Karpas-422 (cell line): ENCODE measurements at regions not wholly inside any gene's neighbourhood (a gene's known extent, or its start where the extent isn't known, plus 50 kb on each side); places are given as distances from the start of the nearest gene placed in this dataset.
A peak's percentile ranks its signal among the peaks of the same experiment; 100 is the strongest.
"Not testable (repeated sequence)": the region's sequence is repeated elsewhere in the genome, so short reads cannot be mapped to it uniquely, and the experiment has no call there.

Source experiments
- DNase-seq: peaks from one replicate; pipeline ENCODE4 v3.0.0-alpha.2; 2015
- H2AFZ ChIP-seq: fragments of 200-600 bp; sonication (generic); 2 replicates; pipeline ENCODE4 v1.6.1; 2014; ENCODE audit warnings: antibody characterized with exemption, low read length, mixed read lengths
- H3K27ac ChIP-seq: fragments of 200-600 bp; sonication (generic); 2 replicates; pipeline ENCODE4 v1.5.1; 2014; ENCODE audit warnings: mild to moderate bottlenecking, low read length, moderate library complexity
- H3K27me3 ChIP-seq: fragments of 200-600 bp; sonication (generic); 2 replicates; pipeline ENCODE4 v1.6.1; 2014; ENCODE audit warnings: low read length, mixed read lengths
- H3K36me3 ChIP-seq: fragments of 200-600 bp; sonication (generic); 2 replicates; pipeline ENCODE4 v1.6.1; 2014; ENCODE audit warnings: low read length, mixed read lengths; ENCODE audit not compliant: insufficient read depth
- H3K4me1 ChIP-seq: fragments of 200-600 bp; sonication (generic); 2 replicates; pipeline ENCODE4 v1.6.1; 2014; ENCODE audit warnings: mild to moderate bottlenecking, low read length, mixed read lengths
- H3K4me2 ChIP-seq: fragments of 200-600 bp; sonication (generic); 2 replicates; pipeline ENCODE4 v1.6.1; 2014; ENCODE audit warnings: low read length, low read depth, mild to moderate bottlenecking; ENCODE audit not compliant: poor library complexity, severe bottlenecking
- H3K4me3 ChIP-seq: fragments of 200-600 bp; sonication (generic); 2 replicates; pipeline ENCODE4 v1.5.1; 2014; ENCODE audit warnings: mild to moderate bottlenecking, antibody characterized with exemption, low read length, mixed read lengths
- H3K79me2 ChIP-seq: fragments of 200-600 bp; sonication (generic); 2 replicates; pipeline ENCODE4 v1.6.1; 2014; ENCODE audit warnings: mild to moderate bottlenecking, low read length, mixed read lengths
- H3K9ac ChIP-seq: fragments of 200-600 bp; sonication (generic); 2 replicates; pipeline ENCODE4 v1.6.0; 2014; ENCODE audit warnings: low read length
- H3K9me2 ChIP-seq: fragments of 200-600 bp; sonication (generic), shearing (Covaris generic); replicated peaks from 2 replicates; pipeline ENCODE4 v1.6.0; 2014; ENCODE audit warnings: mild to moderate bottlenecking, low read length, moderate library complexity; ENCODE audit not compliant: insufficient read depth
- H3K9me3 ChIP-seq: fragments of 300-700, 200-600 bp; sonication (generic); 2 replicates; pipeline ENCODE4 v1.6.1; 2014; ENCODE audit warnings: low read length, mixed read lengths
- H4K20me1 ChIP-seq: fragments of 200-600 bp; sonication (generic); 2 replicates; pipeline ENCODE4 v1.6.1; 2014; ENCODE audit warnings: mild to moderate bottlenecking, antibody characterized with exemption, low read length, low read depth; ENCODE audit not compliant: insufficient read depth

DNA sequence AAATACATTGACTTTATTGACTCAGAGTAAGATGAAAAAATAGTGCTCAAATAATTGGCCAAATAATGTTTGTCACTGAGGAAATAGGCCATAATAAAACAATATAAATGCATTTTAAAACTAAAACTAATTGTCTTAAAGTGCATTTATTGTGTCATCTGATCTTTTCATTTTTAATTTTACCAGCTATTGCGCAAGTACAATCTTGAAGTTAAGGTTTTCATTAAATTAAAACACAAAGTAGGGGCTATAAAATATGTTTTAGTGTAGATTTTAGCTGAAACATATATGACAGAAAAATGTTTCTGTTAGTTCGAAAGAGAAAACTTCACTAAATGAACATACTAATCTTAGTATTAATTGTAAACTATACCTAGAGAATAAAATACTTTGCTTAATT, 832.8 kb downstream of the FSCB start:
- Histone ChIP-seq H4K20me1 (no peaks in the 10 kb centered on the region), H3K4me2 (no peak overlapping the region), H3K4me1 (no peaks in the 10 kb centered on the region), H3K79me2 (no peaks in the 10 kb centered on the region), H3K9me3 (no peaks in the 10 kb centered on the region), H3K4me3 (no peak overlapping the region), H3K9me2 (no peaks in the 10 kb centered on the region), H3K27ac (no peak overlapping the region), H2AFZ (peak overlapping the region; percentile 39; the same call in 1 of the 2 replicates), H3K36me3 (no peaks in the 10 kb centered on the region), H3K9ac (no peak overlapping the region), H3K27me3 (no peaks in the 10 kb centered on the region)
- no peak for DNase-seq

DNA sequence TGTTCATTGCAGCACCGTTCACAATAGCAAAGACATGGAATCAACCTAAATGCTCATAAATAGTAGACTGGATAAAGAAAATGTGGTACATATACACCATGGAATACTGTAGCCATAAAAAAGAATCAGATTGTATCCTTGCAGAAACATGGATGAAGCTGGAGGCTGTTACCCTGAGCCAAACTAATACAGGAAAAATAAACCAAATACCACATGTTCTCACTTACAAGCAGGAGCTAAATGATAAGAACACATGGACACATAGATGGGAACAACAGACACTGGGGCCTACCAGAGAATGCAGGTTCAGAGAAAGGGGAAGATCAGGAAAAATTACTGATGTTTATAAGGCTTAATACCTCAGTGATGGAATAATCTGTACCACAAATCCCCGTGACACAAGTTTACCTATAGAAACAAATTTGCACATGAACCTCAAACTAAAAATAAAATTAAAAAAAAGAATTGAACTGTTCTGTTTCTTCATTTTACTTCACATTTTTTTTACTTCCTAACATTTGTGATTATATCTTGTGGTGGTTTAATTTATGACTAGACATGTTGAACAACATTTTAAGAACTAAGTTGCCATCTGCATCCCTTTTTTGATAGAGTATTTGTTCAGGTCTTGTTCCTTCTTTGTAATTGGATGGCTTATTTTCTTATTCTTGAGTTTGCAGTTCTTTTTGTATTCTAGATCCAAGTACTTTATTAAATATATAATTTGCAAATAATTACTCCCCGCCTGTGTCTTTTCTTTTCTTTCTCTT, 835.2 kb downstream of the FSCB start:
- Histone ChIP-seq H3K4me2 (no peak overlapping the region), H3K79me2 (no peaks in the 10 kb centered on the region), H3K4me1 (no peaks in the 10 kb centered on the region), H3K9me2 (no peaks in the 10 kb centered on the region), H2AFZ (peak overlapping the region; percentile 32), H4K20me1 (no peaks in the 10 kb centered on the region), H3K4me3 (no peak overlapping the region), H3K36me3 (no peaks in the 10 kb centered on the region), H3K27me3 (no peaks in the 10 kb centered on the region), H3K27ac (no peak overlapping the region), H3K9ac (no peak overlapping the region), H3K9me3 (no peaks in the 10 kb centered on the region)
- no peak for DNase-seq

DNA sequence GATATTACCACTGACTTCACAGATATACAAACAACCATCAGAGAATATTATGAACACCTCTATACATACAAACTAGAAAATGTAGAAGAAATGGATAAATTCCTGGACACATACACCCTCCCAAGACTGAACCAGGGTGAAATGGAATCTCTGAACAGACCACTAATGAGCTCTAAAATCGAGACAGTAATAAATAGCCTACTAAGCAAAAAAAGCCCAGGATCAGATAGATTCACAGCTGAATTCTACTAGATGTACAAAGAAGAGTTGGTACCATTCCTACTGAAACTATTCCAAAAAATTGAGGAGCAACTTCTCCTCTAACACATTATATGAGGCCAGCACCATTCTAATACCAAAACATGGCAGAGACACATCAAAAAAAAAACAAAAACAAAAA, 837.7 kb downstream of the FSCB start:
- no peaks in the 10 kb centered on the region for H3K79me2 ChIP-seq
- no peak overlapping the region for H3K27ac ChIP-seq
- H2AFZ ChIP-seq: no peak overlapping the region
- H3K4me1 ChIP-seq: no peaks in the 10 kb centered on the region
- no peak overlapping the region for H3K9ac ChIP-seq
- H3K4me2 ChIP-seq: no peak overlapping the region
- no peaks in the 10 kb centered on the region for H4K20me1 ChIP-seq
- no peak for DNase-seq
- no peak overlapping the region for H3K4me3 ChIP-seq
- H3K9me3 ChIP-seq: no peaks in the 10 kb centered on the region
- H3K36me3 ChIP-seq: no peaks in the 10 kb centered on the region
- no peaks in the 10 kb centered on the region for H3K9me2 ChIP-seq
- H3K27me3 ChIP-seq: no peaks in the 10 kb centered on the region

DNA sequence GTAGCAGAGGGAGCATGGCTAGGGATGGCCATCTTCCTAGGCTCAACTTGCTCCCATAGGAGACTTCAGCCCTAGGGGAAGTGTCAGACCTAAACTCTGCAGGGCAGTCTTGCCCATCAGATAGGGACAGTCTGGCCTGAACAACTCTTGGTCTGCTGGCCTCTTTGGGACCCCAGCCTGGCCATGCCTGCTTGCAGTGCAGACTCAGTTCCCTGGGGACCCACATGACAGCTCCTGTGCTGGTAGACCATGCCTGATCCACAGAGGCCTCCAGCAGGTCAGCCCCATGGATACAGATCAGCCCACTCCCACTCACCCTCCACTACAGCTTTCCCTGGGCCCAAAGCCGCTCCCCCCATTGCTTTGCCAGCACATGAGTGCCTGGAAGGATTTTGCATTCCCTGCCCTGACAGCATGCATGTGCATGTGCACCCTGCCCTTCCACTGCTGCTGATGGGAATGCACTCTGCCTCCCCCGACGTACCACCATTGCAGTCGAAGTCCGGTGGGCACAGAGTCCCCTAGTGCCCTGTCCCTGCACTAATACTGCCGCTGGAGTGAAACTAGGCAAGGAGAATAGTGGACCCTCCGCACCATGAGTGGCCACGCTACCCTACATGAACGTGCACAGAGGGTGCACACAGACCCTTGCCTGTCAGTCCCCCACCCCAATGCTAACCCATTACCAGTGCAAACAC, 841.4 kb downstream of the FSCB start:
- Histone ChIP-seq H3K4me1 (no peaks in the 10 kb centered on the region), H3K27ac (no peak overlapping the region), H2AFZ (peak overlapping the region; percentile 81), H3K9ac (no peak overlapping the region), H3K79me2 (no peaks in the 10 kb centered on the region), H3K4me3 (no peak overlapping the region), H3K4me2 (no peak overlapping the region), H3K27me3 (no peaks in the 10 kb centered on the region), H3K9me2 (no peaks in the 10 kb centered on the region), H3K9me3 (no peaks in the 10 kb centered on the region), H3K36me3 (no peaks in the 10 kb centered on the region), H4K20me1 (no peaks in the 10 kb centered on the region)
- no peak for DNase-seq

DNA sequence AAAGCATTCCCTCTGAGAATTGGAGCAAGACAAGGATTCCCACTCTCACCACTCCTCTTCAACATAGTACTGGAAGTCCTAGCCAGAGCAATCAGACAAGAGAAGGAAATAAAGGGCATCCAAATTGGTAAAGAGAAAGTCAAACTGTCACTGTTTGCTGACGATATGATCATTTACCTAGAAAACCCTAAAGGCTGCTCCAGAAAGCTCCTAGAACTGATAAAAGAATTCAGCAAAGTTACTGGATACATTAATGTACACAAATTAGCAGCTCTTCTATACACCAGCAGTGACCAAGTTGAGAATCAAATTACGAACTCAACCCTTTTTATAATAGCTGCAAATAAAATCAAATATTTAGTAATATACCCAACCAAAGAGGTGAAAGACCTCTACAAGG, 851.9 kb downstream of the FSCB start:
- H3K4me1 ChIP-seq, H3K9me2 ChIP-seq, H3K9me3 ChIP-seq, H3K27me3 ChIP-seq, DNase-seq, H3K4me3 ChIP-seq, H3K36me3 ChIP-seq, H3K4me2 ChIP-seq, H3K9ac ChIP-seq, H3K79me2 ChIP-seq, H4K20me1 ChIP-seq, H3K27ac ChIP-seq: not testable (repeated sequence)
- H2AFZ ChIP-seq: 0 out of 2 replicates have a peak overlapping the region, but pooled peaks have one; percentile 7

DNA sequence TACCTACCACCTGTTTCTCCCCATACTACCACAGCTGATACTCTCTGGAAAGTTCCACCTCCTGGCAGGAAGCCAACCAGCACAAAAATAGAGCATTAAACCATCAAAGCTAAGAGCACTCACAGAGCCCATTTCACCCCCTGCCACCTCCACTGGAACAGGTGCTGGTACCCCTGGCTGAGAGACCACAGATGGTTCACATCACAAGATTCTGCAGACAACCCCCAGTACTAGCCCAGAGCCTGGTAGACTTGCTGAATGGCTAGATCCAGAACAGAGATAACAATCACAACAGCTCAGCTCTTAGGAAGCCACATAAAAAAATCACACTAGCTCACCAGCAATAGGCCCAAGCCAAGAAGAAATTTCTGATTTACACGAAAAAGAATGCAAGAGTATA, 855.2 kb downstream of the FSCB start:
- no peak overlapping the region for H3K27ac ChIP-seq

DNA sequence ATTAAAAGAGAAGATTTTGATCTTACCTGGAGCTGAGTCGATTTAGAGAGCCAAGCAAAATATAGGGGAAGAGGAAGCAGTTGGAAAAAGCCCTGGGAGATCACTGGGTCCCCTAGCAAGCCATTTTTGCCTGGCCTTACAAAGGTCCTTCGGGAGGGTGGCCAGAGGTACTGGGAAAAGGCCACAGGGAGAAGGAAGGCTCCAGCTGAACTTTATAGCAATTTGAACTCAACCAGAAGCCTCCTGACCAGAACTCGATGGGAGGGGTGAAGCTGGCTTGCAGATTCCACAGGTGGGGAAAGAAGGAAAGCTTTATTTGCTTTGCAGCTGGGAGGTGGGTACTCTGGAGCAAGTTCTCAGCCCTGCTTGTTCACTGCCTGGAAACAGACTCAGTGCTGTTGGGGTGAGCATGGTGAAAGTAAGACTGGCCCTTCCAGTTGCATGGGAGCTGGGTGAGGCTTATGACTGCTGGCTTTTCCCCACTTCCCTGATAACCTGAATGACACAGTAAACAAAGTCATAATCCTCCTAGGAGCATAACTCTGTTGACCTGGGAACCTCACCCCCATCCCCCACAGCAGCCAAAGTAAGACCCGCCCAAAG, 855.8 kb downstream of the FSCB start:
- Histone ChIP-seq H4K20me1 (no peaks in the 10 kb centered on the region), H3K27me3 (no peaks in the 10 kb centered on the region), H2AFZ (peak overlapping the region; percentile 65), H3K4me1 (no peaks in the 10 kb centered on the region), H3K36me3 (no peaks in the 10 kb centered on the region), H3K9me3 (0 out of 2 replicates have a peak, but pooled peaks cover 9% of the 10 kb centered on the region), H3K4me3 (no peak overlapping the region), H3K79me2 (no peaks in the 10 kb centered on the region), H3K9me2 (no peaks in the 10 kb centered on the region), H3K9ac (no peak overlapping the region), H3K4me2 (no peak overlapping the region), H3K27ac (no peak overlapping the region)
- no peak for DNase-seq

More for the DNA sequence above, 855.2 kb downstream of the FSCB start:
- Histone ChIP-seq H3K4me1 (no peaks in the 10 kb centered on the region), H3K27me3 (no peaks in the 10 kb centered on the region), H3K9ac (no peak overlapping the region), H4K20me1 (no peaks in the 10 kb centered on the region), H2AFZ (no peak overlapping the region), H3K79me2 (no peaks in the 10 kb centered on the region), H3K36me3 (no peaks in the 10 kb centered on the region), H3K9me2 (no peaks in the 10 kb centered on the region), H3K9me3 (0 out of 2 replicates have a peak, but pooled peaks cover 9% of the 10 kb centered on the region), H3K4me2 (no peak overlapping the region), H3K4me3 (no peak overlapping the region)
- no peak for DNase-seq

DNA sequence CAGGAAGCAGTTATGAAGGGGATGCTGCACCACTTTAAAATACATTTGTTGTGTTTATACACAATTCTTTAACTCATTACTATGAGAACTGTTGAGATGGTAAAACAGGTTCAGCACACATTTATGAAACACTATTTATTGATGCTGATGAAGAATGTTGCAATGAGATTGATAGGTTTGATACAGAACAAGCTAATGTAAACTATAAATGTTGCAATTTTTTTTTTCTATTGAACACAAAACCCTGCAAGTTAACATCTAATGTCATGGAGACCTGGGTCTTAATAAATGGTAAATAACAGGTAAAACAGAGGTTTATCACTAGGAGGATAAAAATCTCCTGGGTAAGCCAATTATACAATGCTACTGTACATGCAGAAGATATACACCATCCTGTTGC, 857.6 kb downstream of the FSCB start:
- no peaks in the 10 kb centered on the region for H3K9me2 ChIP-seq
- H3K9ac ChIP-seq: no peak overlapping the region
- H3K4me3 ChIP-seq: no peak overlapping the region
- H3K27me3 ChIP-seq: no peaks in the 10 kb centered on the region
- peak overlapping the region; percentile 93 for H2AFZ ChIP-seq
- no peak overlapping the region for H3K27ac ChIP-seq
- no peaks in the 10 kb centered on the region for H3K4me1 ChIP-seq
- no peaks in the 10 kb centered on the region for H3K36me3 ChIP-seq
- no peak for DNase-seq
- no peak overlapping the region for H3K4me2 ChIP-seq
- H3K9me3 ChIP-seq: 0 out of 2 replicates have a peak, but pooled peaks cover 9% of the 10 kb centered on the region
- no peaks in the 10 kb centered on the region for H4K20me1 ChIP-seq
- H3K79me2 ChIP-seq: no peaks in the 10 kb centered on the region
